ENCODE measurements at regions not wholly inside any gene's neighbourhood (a gene's known extent, or its start where the extent isn't known, plus 50 kb on each side); places are given as distances from the start of the nearest gene placed in this dataset.

DNA sequence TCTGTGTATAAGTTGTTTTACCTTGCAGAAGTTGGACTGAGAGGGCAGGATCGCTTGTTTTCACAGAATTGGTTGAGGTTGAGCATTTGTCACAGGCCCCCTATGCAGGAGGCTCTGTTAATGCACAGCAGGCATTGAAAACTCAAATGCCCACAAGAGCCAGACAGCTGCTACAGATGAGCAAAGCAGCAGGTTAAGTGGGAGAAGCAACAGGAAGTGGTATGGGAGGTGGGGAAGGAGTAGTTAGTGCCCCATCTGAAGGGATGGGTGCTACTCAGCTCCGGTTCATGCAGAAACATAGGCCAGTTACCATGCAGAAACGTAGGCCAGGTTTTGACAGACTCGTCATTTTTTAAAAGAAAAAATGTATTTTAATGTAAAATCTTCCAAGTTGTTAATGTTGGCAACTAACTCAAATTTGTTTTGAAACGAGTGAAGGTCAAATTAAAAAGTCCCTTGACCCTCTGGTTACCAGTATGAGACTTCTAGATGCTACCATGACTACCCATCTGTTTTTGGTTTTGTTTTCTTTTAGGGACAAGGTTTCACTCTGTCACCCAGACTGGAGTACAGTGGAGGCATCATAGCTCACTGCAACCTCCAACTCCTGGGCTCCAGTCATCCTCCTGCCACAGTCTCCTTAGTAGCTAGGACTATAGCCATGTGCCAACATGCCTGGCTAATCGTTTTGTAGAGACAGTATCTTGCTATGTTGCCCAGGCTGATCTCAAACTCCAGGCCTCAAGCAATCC, 84.7 kb upstream of the FRMD6 start:
- Mint-ChIP-seq H3K9me3 (no peaks in the 10 kb centered on the region), H3K4me3 (no peak overlapping the region), H3K27me3 (ENCODE audit: insufficient read depth, low read depth, poor library complexity) (peaks cover 9% of the 10 kb centered on the region), H3K36me3 (ENCODE audit: low read depth) (no peaks in the 10 kb centered on the region), H3K4me1 (peaks cover 11% of the 10 kb centered on the region; the same call in 2 of the 3 replicates), H3K27ac (peak overlapping the region; percentile 43)
- H3K4me3 ChIP-seq, result no peak overlapping the region
- H3K4me1 ChIP-seq (ENCODE audit: insufficient read depth), result peaks cover 9% of the 10 kb centered on the region; the same call in 1 of the 2 replicates
- no peaks in the 10 kb centered on the region for H3K27me3 ChIP-seq (ENCODE audit: insufficient read depth)
- TF ChIP-seq EZH2 (IDR thresholded peaks at IDR 0.05; ENCODE audit: low read depth, unreplicated experiment), result no peak
- TF ChIP-seq POLR2AphosphoS5 (IDR thresholded peaks at IDR 0.05; ENCODE audit: low read depth), result no peak
- TF ChIP-seq REST (IDR thresholded peaks at IDR 0.05; ENCODE audit: unreplicated experiment), result no peak
- TF ChIP-seq NANOG (IDR thresholded peaks at IDR 0.05; ENCODE audit: borderline replicate concordance), result no peak
- TF ChIP-seq STAT1 (IDR thresholded peaks at IDR 0.05; ENCODE audit: unreplicated experiment), result no peak
- TF ChIP-seq, protein P1, sequence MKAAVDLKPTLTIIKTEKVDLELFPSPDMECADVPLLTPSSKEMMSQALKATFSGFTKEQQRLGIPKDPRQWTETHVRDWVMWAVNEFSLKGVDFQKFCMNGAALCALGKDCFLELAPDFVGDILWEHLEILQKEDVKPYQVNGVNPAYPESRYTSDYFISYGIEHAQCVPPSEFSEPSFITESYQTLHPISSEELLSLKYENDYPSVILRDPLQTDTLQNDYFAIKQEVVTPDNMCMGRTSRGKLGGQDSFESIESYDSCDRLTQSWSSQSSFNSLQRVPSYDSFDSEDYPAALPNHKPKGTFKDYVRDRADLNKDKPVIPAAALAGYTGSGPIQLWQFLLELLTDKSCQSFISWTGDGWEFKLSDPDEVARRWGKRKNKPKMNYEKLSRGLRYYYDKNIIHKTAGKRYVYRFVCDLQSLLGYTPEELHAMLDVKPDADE (IDR thresholded peaks at IDR 0.05), result no peak; the same call in 1 of the 2 replicates
- TF ChIP-seq, protein P2, sequence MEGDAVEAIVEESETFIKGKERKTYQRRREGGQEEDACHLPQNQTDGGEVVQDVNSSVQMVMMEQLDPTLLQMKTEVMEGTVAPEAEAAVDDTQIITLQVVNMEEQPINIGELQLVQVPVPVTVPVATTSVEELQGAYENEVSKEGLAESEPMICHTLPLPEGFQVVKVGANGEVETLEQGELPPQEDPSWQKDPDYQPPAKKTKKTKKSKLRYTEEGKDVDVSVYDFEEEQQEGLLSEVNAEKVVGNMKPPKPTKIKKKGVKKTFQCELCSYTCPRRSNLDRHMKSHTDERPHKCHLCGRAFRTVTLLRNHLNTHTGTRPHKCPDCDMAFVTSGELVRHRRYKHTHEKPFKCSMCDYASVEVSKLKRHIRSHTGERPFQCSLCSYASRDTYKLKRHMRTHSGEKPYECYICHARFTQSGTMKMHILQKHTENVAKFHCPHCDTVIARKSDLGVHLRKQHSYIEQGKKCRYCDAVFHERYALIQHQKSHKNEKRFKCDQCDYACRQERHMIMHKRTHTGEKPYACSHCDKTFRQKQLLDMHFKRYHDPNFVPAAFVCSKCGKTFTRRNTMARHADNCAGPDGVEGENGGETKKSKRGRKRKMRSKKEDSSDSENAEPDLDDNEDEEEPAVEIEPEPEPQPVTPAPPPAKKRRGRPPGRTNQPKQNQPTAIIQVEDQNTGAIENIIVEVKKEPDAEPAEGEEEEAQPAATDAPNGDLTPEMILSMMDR (conservative IDR thresholded peaks at IDR 0.05; ENCODE audit: low read depth in 2 of 2), result no peak
- TF ChIP-seq CREB1 (CRISPR knock-in tag; IDR thresholded peaks at IDR 0.05; ENCODE audit: low read depth), result no peak
- no peak for TF ChIP-seq ZNF331 (CRISPR knock-in tag; IDR thresholded peaks at IDR 0.05; ENCODE audit: low read depth)
- no peak for TF ChIP-seq JUNB (IDR thresholded peaks at IDR 0.05; ENCODE audit: unreplicated experiment)
- no peak for TF ChIP-seq ZNF114 (CRISPR knock-in tag; IDR thresholded peaks at IDR 0.05)
- no peak for TF ChIP-seq ZNF462 (CRISPR knock-in tag; IDR thresholded peaks at IDR 0.05)
- no peak for TF ChIP-seq EZH2phosphoT487 (IDR thresholded peaks at IDR 0.05; ENCODE audit: unreplicated experiment)
- H3K4me2 ChIP-seq, result no peak overlapping the region
- H2AFZ ChIP-seq, result no peak overlapping the region
- 0 out of 2 replicates have a peak, but pooled peaks cover 4% of the 10 kb centered on the region for H3K9me2 ChIP-seq (ENCODE audit: insufficient read depth)
- H3F3A ChIP-seq (replicated peaks; ENCODE audit: low read depth), result no peaks in the 10 kb centered on the region
- DNase-seq (ENCODE audit: low spot score), result peak; percentile 12
- no peaks in the 10 kb centered on the region; the same call in 1 of the 2 replicates for H3K36me3 ChIP-seq (ENCODE audit: insufficient read depth)
- H3K79me2 ChIP-seq (replicated peaks; ENCODE audit: insufficient read depth), result no peaks in the 10 kb centered on the region
- H4K20me1 ChIP-seq (replicated peaks; ENCODE audit: insufficient read depth), result no peaks in the 10 kb centered on the region
- peak; percentile 48; the same call in 2 of the 3 replicates for ATAC-seq
- no peak overlapping the region for H3K27ac ChIP-seq (ENCODE audit: low read depth)
